Panc1 (cell line): ENCODE measurements at regions not wholly inside any gene's neighbourhood (a gene's known extent, or its start where the extent isn't known, plus 50 kb on each side); places are given as distances from the start of the nearest gene placed in this dataset.

Source experiments
- ATAC-seq: fragments of 200-7000 bp; cut with Tn5 transposase; 2 replicates; pipeline ENCODE4 v1.9.1; 2020; ENCODE audit warnings: mild to moderate bottlenecking, moderate library complexity
- BruUV-seq: library from RNA; stranded (reverse); fragments of 400-500 nt; replicated peaks from 2 replicates; lab custom pipeline; 2021; lab: Mats Ljungman, UMichigan
- CTCF ChIA-PET: fragments of 300-600 bp; sonication (Branson Sonifier 250); formaldehyde crosslinking; loops from one replicate; lab custom pipeline; 2022; ENCODE audit warnings: antibody characterized with exemption; lab: Charles Lee
- POLR2A ChIA-PET: fragments of 300-600 bp; sonication (Branson Sonifier 250); formaldehyde crosslinking; loops from one replicate; lab custom pipeline; 2022; ENCODE audit warnings: antibody characterized with exemption; lab: Charles Lee
- DNase-seq: peaks from one replicate; pipeline ENCODE4 v3.0.0-alpha.2; 2010; ENCODE audit warnings: low read depth, low spot score
- H3K27ac ChIP-seq: 2 replicates; pipeline ENCODE4 v1.5.1; 2011; ENCODE audit warnings: mild to moderate bottlenecking, low read length, inconsistent platforms
- H3K27me3 ChIP-seq: fragments of 200-500 bp; sonication (Bioruptor generic); 2 replicates; pipeline ENCODE4 v1.6.0; 2014; ENCODE audit warnings: low read length, inconsistent platforms; ENCODE audit not compliant: control insufficient read depth, insufficient read depth
- H3K36me3 ChIP-seq: fragments of 200-500 bp; sonication (Bioruptor generic); 2 replicates; pipeline ENCODE4 v1.5.1; 2014; ENCODE audit warnings: inconsistent platforms, mild to moderate bottlenecking, low read length, moderate library complexity; ENCODE audit not compliant: control insufficient read depth, insufficient read depth
- H3K4me1 ChIP-seq: 2 replicates; pipeline ENCODE4 v1.5.1; 2011; ENCODE audit warnings: inconsistent platforms, mild to moderate bottlenecking, low read length, moderate library complexity; ENCODE audit not compliant: control insufficient read depth, insufficient read depth
- H3K4me3 ChIP-seq, 2 experiments: 2 replicates each; pipeline ENCODE4 v1.5.1; 2011 to 2012; ENCODE audit warnings: low read depth in 2 of 2, low read length in 2 of 2, mild to moderate bottlenecking in 2 of 2, inconsistent platforms in 1 of 2, moderate library complexity in 1 of 2
- H3K9me3 ChIP-seq: fragments of 200-500 bp; sonication (Bioruptor generic); 2 replicates; pipeline ENCODE4 v1.5.1; 2014; ENCODE audit warnings: low read depth, mild to moderate bottlenecking, inconsistent platforms, low read length, moderate library complexity; ENCODE audit not compliant: control insufficient read depth, insufficient read depth
- POLR2AphosphoS5 ChIP-seq: IDR thresholded peaks from 2 replicates; pipeline ENCODE4 v1.6.1; 2012; ENCODE audit warnings: mild to moderate bottlenecking, low read depth, low read length, moderate library complexity
- REST ChIP-seq, 2 experiments: IDR thresholded peaks; 2 replicates each; pipeline ENCODE4 v1.6.1; 2011 to 2012; ENCODE audit warnings: low read depth in 2 of 2, control low read depth in 1 of 2, low read length in 1 of 2, mild to moderate bottlenecking in 1 of 2, moderate library complexity in 1 of 2; ENCODE audit not compliant: insufficient read depth in 1 of 2
- SIN3A ChIP-seq: IDR thresholded peaks from 2 replicates; pipeline ENCODE4 v1.6.1; 2012; ENCODE audit warnings: low read depth, mild to moderate bottlenecking, low read length, moderate library complexity, borderline replicate concordance; ENCODE audit not compliant: insufficient read depth
- TCF7L2 ChIP-seq: IDR thresholded peaks from 2 replicates; pipeline ENCODE4 v1.6.1; 2011; ENCODE audit warnings: mild to moderate bottlenecking, low read depth, low read length, inconsistent platforms
- in situ Hi-C: cut with HindIII; loops from 2 replicates; pipeline ENCODE4 v1.10.0; 2016; ENCODE audit warnings: low sequenced_read_pairs, low pct_unique_long_range_greater_than_20kb
- intact Hi-C: fragments of 100-400 bp; cut with micrococcal nuclease; formaldehyde crosslinking; loops from one replicate; pipeline ENCODE4 v1.10.0; 2022; ENCODE audit not compliant: unreplicated experiment
- TF ChIP-seq, protein P1 (sequence below): fragments of 450-650 bp; IDR thresholded peaks from 2 replicates; pipeline ENCODE4 v1.5.1; 2017; ENCODE audit warnings: mild to moderate bottlenecking

- Histone ChIP-seq H3K27ac (no peak overlapping the region), H3K4me3 (no peak overlapping the region), H3K4me1 (no peaks in the 10 kb centered on the region), H3K9me3 (no peaks in the 10 kb centered on the region), H3K36me3 (no peaks in the 10 kb centered on the region), H3K27me3 (peaks cover 9% of the 10 kb centered on the region; the same call in 1 of the 2 replicates)
- no peak for TF ChIP-seq REST (IDR thresholded peaks at IDR 0.05; ENCODE audit: insufficient read depth in 1 of 2, low read depth in 2 of 2, low read length in 1 of 2)
- no peak for TF ChIP-seq SIN3A
- no peak for TF ChIP-seq POLR2AphosphoS5
- in situ Hi-C loops = no loop called here
- BruUV-seq = no TSS peak
- intact Hi-C loops = no loop called here
- ChIA-PET POLR2A (no interaction called here), CTCF (no interaction called here)
- no peak for ATAC-seq
- no peak for DNase-seq
These were observed 236.5 kb upstream of the ZMIZ1 start for GRCh38 chr10:78832281-78832680.

DNA sequence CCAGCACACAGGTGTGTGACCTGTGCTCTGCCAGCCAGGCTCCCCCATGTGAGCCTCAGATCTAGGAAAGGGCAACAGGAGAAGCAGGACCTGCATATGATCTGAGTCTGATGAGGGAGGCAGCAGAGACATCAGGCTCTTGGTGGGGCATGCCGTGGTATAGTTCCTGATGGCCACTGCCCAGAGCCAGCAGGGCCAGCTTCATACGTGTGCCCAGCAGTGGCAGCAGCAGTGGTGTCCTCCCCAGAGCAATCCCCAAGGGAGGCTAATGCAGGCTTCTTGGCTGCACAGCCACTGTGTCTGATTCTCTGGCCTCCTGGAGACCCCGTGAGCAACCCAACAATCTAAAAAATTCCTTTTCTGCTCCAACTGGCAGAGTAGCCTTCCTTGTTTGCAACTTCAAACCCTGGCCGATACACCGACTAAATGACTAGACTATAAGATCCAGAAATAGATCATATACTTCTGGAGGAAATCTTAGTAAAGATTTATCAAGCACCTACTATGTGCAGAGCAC lies 230.6 kb upstream of the ZMIZ1 start:
- Histone ChIP-seq H3K4me1 (no peaks in the 10 kb centered on the region), H3K27ac (no peak overlapping the region), H3K36me3 (no peaks in the 10 kb centered on the region), H3K4me3 (no peak overlapping the region), H3K9me3 (no peaks in the 10 kb centered on the region), H3K27me3 (peaks cover 12% of the 10 kb centered on the region; the same call in 1 of the 2 replicates)
- intact Hi-C loops = no loop called here
- no peak for TF ChIP-seq TCF7L2
- ATAC-seq (no peak), DNase-seq (no peak)
- BruUV-seq = no TSS peak
- in situ Hi-C loops = no loop called here
- CTCF ChIA-PET = no interaction called here
- POLR2A ChIA-PET = interaction anchor here (0.6 kb wide), 1 partner anchor 364 kb away, joined by 13 read pairs; no protein-coding TSS in a partner anchor

GRCh38 chr10:78843495-78843894 lies 225.3 kb upstream of the ZMIZ1 start:
- POLR2A ChIA-PET = no interaction called here
- intact Hi-C loops = no loop called here

More at GRCh38 chr10:78843495-78843894, 225.3 kb upstream of the ZMIZ1 start:
- BruUV-seq = no TSS peak
- Histone ChIP-seq H3K36me3 (no peaks in the 10 kb centered on the region), H3K4me3 (no peak overlapping the region), H3K27me3 (no peaks in the 10 kb centered on the region), H3K27ac (no peak overlapping the region), H3K4me1 (no peaks in the 10 kb centered on the region), H3K9me3 (no peaks in the 10 kb centered on the region)
- in situ Hi-C loops = no loop called here
- TF ChIP-seq TCF7L2 (no peak), SIN3A (no peak), POLR2AphosphoS5 (no peak), REST (IDR thresholded peaks at IDR 0.05; ENCODE audit: insufficient read depth in 1 of 2, low read depth in 2 of 2, low read length in 1 of 2) (no peak)
- TF ChIP-seq, protein P1, sequence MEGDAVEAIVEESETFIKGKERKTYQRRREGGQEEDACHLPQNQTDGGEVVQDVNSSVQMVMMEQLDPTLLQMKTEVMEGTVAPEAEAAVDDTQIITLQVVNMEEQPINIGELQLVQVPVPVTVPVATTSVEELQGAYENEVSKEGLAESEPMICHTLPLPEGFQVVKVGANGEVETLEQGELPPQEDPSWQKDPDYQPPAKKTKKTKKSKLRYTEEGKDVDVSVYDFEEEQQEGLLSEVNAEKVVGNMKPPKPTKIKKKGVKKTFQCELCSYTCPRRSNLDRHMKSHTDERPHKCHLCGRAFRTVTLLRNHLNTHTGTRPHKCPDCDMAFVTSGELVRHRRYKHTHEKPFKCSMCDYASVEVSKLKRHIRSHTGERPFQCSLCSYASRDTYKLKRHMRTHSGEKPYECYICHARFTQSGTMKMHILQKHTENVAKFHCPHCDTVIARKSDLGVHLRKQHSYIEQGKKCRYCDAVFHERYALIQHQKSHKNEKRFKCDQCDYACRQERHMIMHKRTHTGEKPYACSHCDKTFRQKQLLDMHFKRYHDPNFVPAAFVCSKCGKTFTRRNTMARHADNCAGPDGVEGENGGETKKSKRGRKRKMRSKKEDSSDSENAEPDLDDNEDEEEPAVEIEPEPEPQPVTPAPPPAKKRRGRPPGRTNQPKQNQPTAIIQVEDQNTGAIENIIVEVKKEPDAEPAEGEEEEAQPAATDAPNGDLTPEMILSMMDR = no peak
- no peak for DNase-seq
- ATAC-seq = no peak
- CTCF ChIA-PET = no interaction called here
